H9 (cell line): ENCODE measurements at regions not wholly inside any gene's neighbourhood (a gene's known extent, or its start where the extent isn't known, plus 50 kb on each side); places are given as distances from the start of the nearest gene placed in this dataset.

ENCODE experiments used
- DNase-seq: peaks from one replicate; pipeline ENCODE4 v3.0.0-alpha.2; 2017
- H2AFZ ChIP-seq: one replicate; pipeline ENCODE4 v1.6.1; 2013; ENCODE audit warnings: mild to moderate bottlenecking, low read length, control low read depth, moderate library complexity
- H2AK5ac ChIP-seq: 2 replicates; pipeline ENCODE4 v1.6.1; 2013; ENCODE audit warnings: low read length, control low read depth, mixed read lengths; ENCODE audit not compliant: insufficient read length
- H2BK120ac ChIP-seq: one replicate; pipeline ENCODE4 v1.6.1; 2013; ENCODE audit warnings: low read depth, mild to moderate bottlenecking, low read length, control low read depth, inconsistent platforms; ENCODE audit not compliant: poor library complexity, severe bottlenecking
- H2BK12ac ChIP-seq: 2 replicates; pipeline ENCODE4 v1.6.1; 2013; ENCODE audit warnings: low read length, control low read depth, mixed read lengths, low read depth; ENCODE audit not compliant: insufficient read length
- H2BK15ac ChIP-seq: 2 replicates; pipeline ENCODE4 v1.6.1; 2013; ENCODE audit warnings: low read depth, low read length, control low read depth
- H2BK20ac ChIP-seq: one replicate; pipeline ENCODE4 v1.6.1; 2013; ENCODE audit warnings: low read depth, mild to moderate bottlenecking, low read length, control low read depth, inconsistent platforms; ENCODE audit not compliant: poor library complexity, severe bottlenecking
- H2BK5ac ChIP-seq: 2 replicates; pipeline ENCODE4 v1.6.1; 2013; ENCODE audit warnings: low read length, control low read depth, mixed read lengths; ENCODE audit not compliant: insufficient read length
- H3K14ac ChIP-seq: 2 replicates; pipeline ENCODE4 v1.6.1; 2013; ENCODE audit warnings: low read length, control low read depth; ENCODE audit not compliant: insufficient read depth
- H3K18ac ChIP-seq: 2 replicates; pipeline ENCODE4 v1.6.1; 2013; ENCODE audit warnings: low read depth, mild to moderate bottlenecking, mixed read lengths, low read length, control low read depth; ENCODE audit not compliant: insufficient read length
- H3K23ac ChIP-seq: 2 replicates; pipeline ENCODE4 v1.6.1; 2013; ENCODE audit warnings: low read length, control low read depth, mixed read lengths, low read depth; ENCODE audit not compliant: insufficient read length
- H3K23me2 ChIP-seq: 2 replicates; pipeline ENCODE4 v1.6.1; 2013; ENCODE audit warnings: low read depth, mild to moderate bottlenecking, mixed read lengths, low read length, control low read depth; ENCODE audit not compliant: insufficient read length, poor library complexity, severe bottlenecking
- H3K27ac ChIP-seq: 2 replicates; pipeline ENCODE4 v1.5.1; 2013; ENCODE audit warnings: low read length, control low read depth, mixed read lengths, low read depth; ENCODE audit not compliant: insufficient read length
- H3K27me3 ChIP-seq: 2 replicates; pipeline ENCODE4 v1.6.1; 2013; ENCODE audit warnings: low read length, control low read depth, inconsistent platforms; ENCODE audit not compliant: insufficient read depth
- H3K4ac ChIP-seq: 2 replicates; pipeline ENCODE4 v1.6.1; 2013; ENCODE audit warnings: low read depth, mild to moderate bottlenecking, control low read depth, inconsistent platforms, low read length, moderate library complexity
- H3K4me1 ChIP-seq: 2 replicates; pipeline ENCODE4 v1.6.1; 2013; ENCODE audit warnings: low read length, control low read depth, inconsistent platforms; ENCODE audit not compliant: insufficient read depth
- H3K4me2 ChIP-seq: 2 replicates; pipeline ENCODE4 v1.6.1; 2013; ENCODE audit warnings: low read length, control low read depth, mixed read lengths; ENCODE audit not compliant: insufficient read length, insufficient read depth
- H3K56ac ChIP-seq: 2 replicates; pipeline ENCODE4 v1.6.1; 2013; ENCODE audit warnings: low read depth, mild to moderate bottlenecking, mixed read lengths, low read length, control low read depth; ENCODE audit not compliant: insufficient read length
- H3K79me1 ChIP-seq: 2 replicates; pipeline ENCODE4 v1.6.1; 2013; ENCODE audit warnings: low read depth, mild to moderate bottlenecking, moderate library complexity, low read length, control low read depth, inconsistent platforms; ENCODE audit not compliant: insufficient read depth, poor library complexity, severe bottlenecking
- H3K79me2 ChIP-seq: 2 replicates; pipeline ENCODE4 v1.6.1; 2013; ENCODE audit warnings: low read length, control low read depth, inconsistent platforms; ENCODE audit not compliant: insufficient read depth
- H3K9ac ChIP-seq: 2 replicates; pipeline ENCODE4 v1.6.1; 2013; ENCODE audit warnings: low read length, control low read depth, mixed read lengths; ENCODE audit not compliant: insufficient read length; ENCODE audit errors: extremely low read depth
- H3K9me3 ChIP-seq: one replicate; pipeline ENCODE4 v1.6.1; 2013; ENCODE audit warnings: low read depth, low read length, inconsistent platforms; ENCODE audit not compliant: control insufficient read depth
- H3T11ph ChIP-seq: one replicate; pipeline ENCODE4 v1.6.1; 2013; ENCODE audit warnings: mild to moderate bottlenecking, low read length, control low read depth, inconsistent platforms
- H4K20me1 ChIP-seq: one replicate; pipeline ENCODE4 v1.6.1; 2013; ENCODE audit not compliant: control insufficient read depth, insufficient read length, insufficient read depth
- H4K5ac ChIP-seq: 2 replicates; pipeline ENCODE4 v1.6.1; 2013; ENCODE audit warnings: low read depth, mild to moderate bottlenecking, mixed read lengths, low read length, control low read depth; ENCODE audit not compliant: insufficient read length
- H4K8ac ChIP-seq: replicated peaks from 2 replicates; pipeline ENCODE4 v1.6.1; 2013; ENCODE audit warnings: low read length, control low read depth, mixed read lengths, low read depth; ENCODE audit not compliant: insufficient read length
- H4K91ac ChIP-seq: 2 replicates; pipeline ENCODE4 v1.6.1; 2013; ENCODE audit warnings: low read depth, mild to moderate bottlenecking, moderate library complexity, mixed read lengths, low read length, control low read depth; ENCODE audit not compliant: insufficient read length
- H3K27ac Mint-ChIP-seq, 3 experiments: 2 replicates in 2 of 3; 3 replicates in 1 of 3; pipeline ENCODE4 v1.8.0; 2020 to 2021; ENCODE audit warnings: mixed read lengths in 3 of 3, mild to moderate bottlenecking in 1 of 3, moderate library complexity in 1 of 3
- H3K27me3 Mint-ChIP-seq: 2 replicates; pipeline ENCODE4 v1.8.0; 2021; ENCODE audit warnings: low read depth, mild to moderate bottlenecking, moderate library complexity, mixed read lengths
- H3K36me3 Mint-ChIP-seq, 3 experiments: 2 replicates in 2 of 3; 3 replicates in 1 of 3; pipeline ENCODE4 v1.8.0; 2020 to 2021; ENCODE audit warnings: low read depth in 3 of 3, mixed read lengths in 3 of 3; ENCODE audit not compliant: insufficient read depth in 1 of 3
- H3K4me1 Mint-ChIP-seq, 2 experiments: 2 replicates each; pipeline ENCODE4 v1.8.0; 2020; ENCODE audit warnings: mixed read lengths in 2 of 2
- H3K4me3 Mint-ChIP-seq, 2 experiments: 2 replicates in 1 of 2; 3 replicates in 1 of 2; pipeline ENCODE4 v1.8.0; 2020 to 2021; ENCODE audit warnings: mild to moderate bottlenecking in 2 of 2, mixed read lengths in 2 of 2, moderate library complexity in 1 of 2
- H3K9me3 Mint-ChIP-seq, 2 experiments: 2 replicates in 1 of 2; 3 replicates in 1 of 2; pipeline ENCODE4 v1.8.0; 2020; ENCODE audit warnings: mild to moderate bottlenecking in 2 of 2, mixed read lengths in 2 of 2, moderate library complexity in 1 of 2
- CTCF ChIP-seq: fragments of 200-600 bp; sonication (generic); conservative IDR thresholded peaks from 3 replicates; pipeline ENCODE4 v1.8.0; 2021; ENCODE audit warnings: antibody characterized with exemption, mild to moderate bottlenecking
- WGBS: extraction: QIAGEN DNeasy Blood & Tissue Kit; methylation state at CpG from one replicate; pipeline ENCODE4 v1.1.7; 2013; ENCODE audit warnings: missing lambda C conversion rate, low lambda C conversion rate, mixed read lengths; ENCODE audit not compliant: insufficient read length; ENCODE audit errors: extremely low coverage; 5-methylcytosine and 5-hydroxymethylcytosine counted together

GRCh38 chr5:165244407-165244806, 1739.0 kb downstream of the MAT2B start:
- no peaks in the 10 kb centered on the region; a peak in 1 of 7 replicates for H3K36me3 Mint-ChIP-seq
- Histone ChIP-seq H3K9ac (no peak overlapping the region), H2BK120ac (no peak overlapping the region), H3K4me2 (no peak overlapping the region), H2BK5ac (no peak overlapping the region), H3K4ac (no peak overlapping the region), H4K91ac (no peak overlapping the region), H3K4me1 (no peaks in the 10 kb centered on the region), H3T11ph (no peak overlapping the region), H4K20me1 (no peaks in the 10 kb centered on the region), H2AK5ac (no peak overlapping the region), H3K27ac (no peak overlapping the region), H2BK15ac (no peak overlapping the region), H4K5ac (no peak overlapping the region), H3K79me1 (no peaks in the 10 kb centered on the region), H3K79me2 (no peaks in the 10 kb centered on the region), H3K23me2 (no peaks in the 10 kb centered on the region), H3K18ac (no peak overlapping the region), H3K9me3 (no peaks in the 10 kb centered on the region), H4K8ac (no peak overlapping the region), H2BK12ac (no peak overlapping the region), H3K27me3 (no peaks in the 10 kb centered on the region), H3K23ac (no peak overlapping the region), H2BK20ac (no peak overlapping the region), H3K56ac (no peak overlapping the region), H2AFZ (no peak overlapping the region), H3K14ac (no peak overlapping the region)
- H3K4me1 Mint-ChIP-seq = 0 out of 4 replicates have a peak, but pooled peaks cover 0 to 2% of the 10 kb centered on the region in 2 experiments
- H3K9me3 Mint-ChIP-seq = no peaks in the 10 kb centered on the region
- H3K4me3 Mint-ChIP-seq = no peak overlapping the region
- WGBS = no CpG with 5 or more reads among the region's 3 CpGs
- H3K27ac Mint-ChIP-seq = no peak overlapping the region
- no peak for TF ChIP-seq CTCF
- H3K27me3 Mint-ChIP-seq = no peaks in the 10 kb centered on the region
- DNase-seq = no peak
